Smooth muscle cell (in vitro differentiated cells): ENCODE measurements at regions not wholly inside any gene's neighbourhood (a gene's known extent, or its start where the extent isn't known, plus 50 kb on each side); places are given as distances from the start of the nearest gene placed in this dataset.

Experiments used
- DNase-seq: peaks from one replicate; lab custom pipeline; 2025; ENCODE audit not compliant: unreplicated experiment; lab: John Stamatoyannopoulos, UW
- H2AFZ ChIP-seq: fragments of 200-600 bp; sonication (generic); 2 replicates; pipeline ENCODE4 v1.6.0; 2016; ENCODE audit warnings: antibody characterized with exemption, low read depth, mild to moderate bottlenecking
- H3F3A ChIP-seq: fragments of 200-600 bp; sonication (generic); 2 replicates; pipeline ENCODE4 v1.6.0; 2017; ENCODE audit warnings: antibody characterized with exemption, low read depth
- H3K27ac ChIP-seq: fragments of 200-600 bp; sonication (generic); 2 replicates; pipeline ENCODE4 v1.5.1; 2016; ENCODE audit warnings: low read depth, mild to moderate bottlenecking
- H3K27me3 ChIP-seq: fragments of 200-600 bp; sonication (generic); 2 replicates; pipeline ENCODE4 v1.6.1; 2016; ENCODE audit warnings: low read depth, mild to moderate bottlenecking
- H3K36me3 ChIP-seq: fragments of 200-600 bp; sonication (generic); 2 replicates; pipeline ENCODE4 v1.5.1; 2016; ENCODE audit warnings: low read depth
- H3K4me1 ChIP-seq: fragments of 200-600 bp; sonication (generic); 2 replicates; pipeline ENCODE4 v1.5.1; 2016; ENCODE audit warnings: low read depth
- H3K4me2 ChIP-seq: fragments of 200-600 bp; sonication (generic); 2 replicates; pipeline ENCODE4 v1.6.0; 2016; ENCODE audit warnings: mild to moderate bottlenecking
- H3K4me3 ChIP-seq: fragments of 200-600 bp; sonication (generic); 2 replicates; pipeline ENCODE4 v1.5.1; 2016; ENCODE audit warnings: mild to moderate bottlenecking
- H3K79me2 ChIP-seq: fragments of 200-600 bp; sonication (generic); 2 replicates; pipeline ENCODE4 v1.6.0; 2016; ENCODE audit warnings: low read depth, mild to moderate bottlenecking
- H3K9ac ChIP-seq: fragments of 200-600 bp; sonication (generic); 2 replicates; pipeline ENCODE4 v1.6.0; 2016; ENCODE audit warnings: low read depth
- H3K9me3 ChIP-seq: fragments of 200-600 bp; sonication (generic); replicated peaks from 2 replicates; pipeline ENCODE4 v1.5.1; 2016; ENCODE audit warnings: low read depth
- H4K20me1 ChIP-seq: fragments of 200-600 bp; sonication (generic); 2 replicates; pipeline ENCODE4 v1.6.0; 2016; ENCODE audit warnings: low read depth
- WGBS: methylation state at CpG from one replicate; pipeline ENCODE4 v1.1.7; 2016; ENCODE audit warnings: low lambda C conversion rate; 5-methylcytosine and 5-hydroxymethylcytosine counted together
- TF ChIP-seq, protein P1 (sequence below): fragments of 200-600 bp; sonication (generic); IDR thresholded peaks from 2 replicates; pipeline ENCODE4 v1.5.1; 2017; ENCODE audit warnings: borderline replicate concordance, mild to moderate bottlenecking, antibody characterized with exemption; ENCODE audit not compliant: insufficient read depth, poor library complexity, severe bottlenecking

- H3K27ac ChIP-seq: no peak overlapping the region
- TF ChIP-seq, protein P1, sequence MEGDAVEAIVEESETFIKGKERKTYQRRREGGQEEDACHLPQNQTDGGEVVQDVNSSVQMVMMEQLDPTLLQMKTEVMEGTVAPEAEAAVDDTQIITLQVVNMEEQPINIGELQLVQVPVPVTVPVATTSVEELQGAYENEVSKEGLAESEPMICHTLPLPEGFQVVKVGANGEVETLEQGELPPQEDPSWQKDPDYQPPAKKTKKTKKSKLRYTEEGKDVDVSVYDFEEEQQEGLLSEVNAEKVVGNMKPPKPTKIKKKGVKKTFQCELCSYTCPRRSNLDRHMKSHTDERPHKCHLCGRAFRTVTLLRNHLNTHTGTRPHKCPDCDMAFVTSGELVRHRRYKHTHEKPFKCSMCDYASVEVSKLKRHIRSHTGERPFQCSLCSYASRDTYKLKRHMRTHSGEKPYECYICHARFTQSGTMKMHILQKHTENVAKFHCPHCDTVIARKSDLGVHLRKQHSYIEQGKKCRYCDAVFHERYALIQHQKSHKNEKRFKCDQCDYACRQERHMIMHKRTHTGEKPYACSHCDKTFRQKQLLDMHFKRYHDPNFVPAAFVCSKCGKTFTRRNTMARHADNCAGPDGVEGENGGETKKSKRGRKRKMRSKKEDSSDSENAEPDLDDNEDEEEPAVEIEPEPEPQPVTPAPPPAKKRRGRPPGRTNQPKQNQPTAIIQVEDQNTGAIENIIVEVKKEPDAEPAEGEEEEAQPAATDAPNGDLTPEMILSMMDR: no peak
- no peak overlapping the region for H3K4me3 ChIP-seq
- 73% methylated on average over 1 of the region's 1 CpG for WGBS
- no peak overlapping the region for H2AFZ ChIP-seq
- no peaks in the 10 kb centered on the region for H3F3A ChIP-seq
- no peaks in the 10 kb centered on the region for H3K9me3 ChIP-seq
- peaks cover 3% of the 10 kb centered on the region for H3K27me3 ChIP-seq
- DNase-seq: no peak
- H3K36me3 ChIP-seq: no peaks in the 10 kb centered on the region
- H3K4me2 ChIP-seq: no peak overlapping the region
- no peaks in the 10 kb centered on the region for H3K79me2 ChIP-seq
- no peaks in the 10 kb centered on the region for H3K4me1 ChIP-seq
- no peaks in the 10 kb centered on the region for H4K20me1 ChIP-seq
- no peak overlapping the region for H3K9ac ChIP-seq
Observed at GRCh38 chr7:45421806-45422205, 152.4 kb upstream of the ADCY1 start.

- Histone ChIP-seq H2AFZ (no peak overlapping the region), H3K79me2 (no peaks in the 10 kb centered on the region), H3K27me3 (peaks cover 8% of the 10 kb centered on the region), H3F3A (no peaks in the 10 kb centered on the region), H3K9ac (no peak overlapping the region), H3K27ac (no peak overlapping the region), H3K4me2 (no peak overlapping the region), H4K20me1 (no peaks in the 10 kb centered on the region), H3K4me1 (no peaks in the 10 kb centered on the region), H3K9me3 (no peaks in the 10 kb centered on the region), H3K4me3 (no peak overlapping the region), H3K36me3 (no peaks in the 10 kb centered on the region)
- TF ChIP-seq, protein P1: no peak
- WGBS: 88% methylated on average over 8 of the region's 8 CpGs
- no peak for DNase-seq
Observed at GRCh38 chr7:45430397-45430796, 143.8 kb upstream of the ADCY1 start.

DNA sequence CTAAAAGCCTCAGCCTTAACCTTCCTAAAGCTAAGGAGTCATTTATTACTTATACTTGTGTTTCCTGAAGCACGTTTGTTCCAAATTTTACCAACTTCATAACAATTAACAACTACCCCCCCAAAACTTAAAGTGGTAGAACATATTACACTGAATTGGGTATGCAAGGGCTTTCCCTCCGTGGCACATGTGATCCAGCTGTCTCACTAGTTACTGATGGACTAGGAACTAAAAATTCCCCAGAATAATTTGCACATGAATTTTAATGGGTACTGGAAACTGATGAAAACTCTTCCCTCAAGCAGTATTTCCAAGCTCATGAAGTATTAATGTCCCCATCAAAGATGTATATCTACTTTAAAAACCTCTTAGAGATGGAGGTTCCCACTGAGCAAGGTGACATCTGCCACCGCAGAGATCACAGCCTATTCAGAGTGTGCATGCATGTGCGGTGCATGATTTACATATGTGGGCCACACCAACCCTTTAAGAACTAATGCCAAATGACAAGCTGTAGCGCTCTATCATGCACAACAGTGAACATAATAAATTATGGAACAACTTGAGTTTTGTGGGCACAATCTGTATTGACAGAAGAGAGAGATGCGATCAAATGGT is 139.9 kb upstream of the ADCY1 start:
- Histone ChIP-seq H3K4me1 (no peaks in the 10 kb centered on the region), H2AFZ (no peak overlapping the region), H3K36me3 (no peaks in the 10 kb centered on the region), H3K4me2 (no peak overlapping the region), H3K9ac (no peak overlapping the region), H3F3A (no peaks in the 10 kb centered on the region), H3K79me2 (no peaks in the 10 kb centered on the region), H4K20me1 (no peaks in the 10 kb centered on the region), H3K27me3 (peaks cover 1% of the 10 kb centered on the region), H3K4me3 (no peak overlapping the region), H3K27ac (no peak overlapping the region), H3K9me3 (no peaks in the 10 kb centered on the region)
- no peak for DNase-seq
- WGBS: 85% methylated on average over 6 of the region's 6 CpGs
- TF ChIP-seq, protein P1: no peak

- Histone ChIP-seq H3K79me2 (no peaks in the 10 kb centered on the region), H3K4me3 (no peak overlapping the region), H3K27ac (no peak overlapping the region), H3K4me1 (no peaks in the 10 kb centered on the region), H3K4me2 (no peak overlapping the region), H3F3A (no peaks in the 10 kb centered on the region), H3K9ac (no peak overlapping the region), H4K20me1 (no peaks in the 10 kb centered on the region), H3K9me3 (no peaks in the 10 kb centered on the region), H2AFZ (no peak overlapping the region), H3K27me3 (peaks cover 1% of the 10 kb centered on the region), H3K36me3 (no peaks in the 10 kb centered on the region)
- no peak for DNase-seq
- TF ChIP-seq, protein P1: no peak
- WGBS: 86% methylated on average over 3 of the region's 3 CpGs
Observed at GRCh38 chr7:45435131-45435530, 139.0 kb upstream of the ADCY1 start.
